ENCODE measurements at regions not wholly inside any gene's neighbourhood (a gene's known extent, or its start where the extent isn't known, plus 50 kb on each side); places are given as distances from the start of the nearest gene placed in this dataset.

DNA sequence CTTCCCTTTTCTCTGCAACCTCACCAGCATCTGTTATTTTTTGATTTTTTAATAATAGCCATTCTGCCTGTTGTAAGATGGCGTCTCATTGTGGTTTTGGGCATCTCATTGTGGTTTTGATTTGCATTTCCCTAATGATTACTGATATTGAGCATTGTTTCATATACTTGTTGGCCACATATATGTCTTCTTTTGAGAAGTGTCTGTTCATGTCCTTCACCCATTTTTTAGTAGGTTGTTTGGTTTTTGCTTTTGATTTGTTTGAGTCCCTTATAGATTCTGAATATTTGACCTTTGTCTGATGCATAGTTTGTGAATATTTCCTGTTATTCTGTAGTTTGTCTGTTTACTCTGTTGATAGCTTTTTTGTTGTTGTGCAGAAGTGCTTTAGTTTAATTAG is 312.2 kb upstream of the TBC1D5 start:
- Histone ChIP-seq H3K23ac (ENCODE audit: insufficient read length) (no peak overlapping the region), H3K27ac (ENCODE audit: low read depth, low read length) (no peak overlapping the region), H2BK120ac (replicated peaks; ENCODE audit: low read depth, low read length) (no peak overlapping the region), H3K4me3 (ENCODE audit: extremely low read depth in 1 of 4, insufficient read depth in 2 of 4, low read depth in 3 of 4, low read length in 4 of 4) (no peak overlapping the region), H2AFZ (ENCODE audit: low read length) (no peak overlapping the region), H3K18ac (ENCODE audit: extremely low read depth, low read length) (no peak overlapping the region), H4K91ac (replicated peaks; ENCODE audit: insufficient read length, low read length) (no peak overlapping the region), H4K5ac (ENCODE audit: insufficient read length, low read depth, low read length) (no peak overlapping the region), H2BK15ac (ENCODE audit: low read length) (no peak overlapping the region), H3K9ac (replicated peaks in 1 of 4; ENCODE audit: extremely low read depth in 1 of 4, low read depth in 3 of 4, low read length in 3 of 4) (no peak overlapping the region), H3K36me3 (ENCODE audit: control insufficient read depth in 2 of 4, insufficient read depth in 4 of 4, low read length in 3 of 4) (no peaks in the 10 kb centered on the region; a peak in 1 of 8 replicates), H3K56ac (replicated peaks; ENCODE audit: insufficient read length, low read depth, low read length) (no peak overlapping the region), H3K4me2 (ENCODE audit: insufficient read depth in 1 of 2, low read depth in 2 of 2, low read length in 2 of 2) (no peak overlapping the region), H3K23me2 (ENCODE audit: low read depth, low read length) (no peaks in the 10 kb centered on the region; the same call in 1 of the 2 replicates), H3K27me3 (replicated peaks in 1 of 4; ENCODE audit: control insufficient read depth in 3 of 4, extremely low read depth in 1 of 4, insufficient read depth in 3 of 4, low read length in 3 of 4) (no peaks in the 10 kb centered on the region), H4K20me1 (replicated peaks in 1 of 2; ENCODE audit: control insufficient read depth in 1 of 2, insufficient read depth in 2 of 2, low read length in 2 of 2) (no peaks in the 10 kb centered on the region), H3K14ac (ENCODE audit: insufficient read length) (no peak overlapping the region), H3K4ac (replicated peaks; ENCODE audit: insufficient read length, low read depth, low read length) (no peak overlapping the region), H2BK5ac (ENCODE audit: low read depth, low read length) (no peak overlapping the region), H3K4me1 (replicated peaks in 1 of 4; ENCODE audit: control insufficient read depth in 3 of 4, insufficient read depth in 4 of 4, low read length in 3 of 4) (no peaks in the 10 kb centered on the region; a peak in 1 of 7 replicates), H2BK12ac (ENCODE audit: low read depth, low read length) (no peak overlapping the region), H3K9me3 (ENCODE audit: insufficient read depth in 2 of 2, low read depth in 1 of 2, low read length in 1 of 2) (no peaks in the 10 kb centered on the region), H3K79me1 (ENCODE audit: low read depth, low read length) (no peaks in the 10 kb centered on the region), H4K8ac (ENCODE audit: extremely low read depth, insufficient read depth, low read length) (no peak overlapping the region), H2AK5ac (ENCODE audit: low read depth, low read length) (no peak overlapping the region), H2BK20ac (ENCODE audit: low read length) (no peak overlapping the region), H3K79me2 (ENCODE audit: control insufficient read depth in 1 of 2, insufficient read depth in 2 of 2, low read length in 2 of 2) (no peaks in the 10 kb centered on the region)
- WGBS, 2 experiments (ENCODE audit: extremely low coverage in 1 of 2, insufficient coverage in 1 of 2, insufficient read length in 1 of 2, insufficient replicate concordance in 2 of 2, low coverage in 1 of 2, low lambda C conversion rate in 2 of 2, missing lambda C conversion rate in 1 of 2), result 79% methylated on average over 1 of the region's 1 CpG; no CpG with 5 or more reads in 1 of the 2 experiments
- POLR2A ChIA-PET (ENCODE audit: partially characterized antibody), result no interaction called here
- no peak for DNase-seq (ENCODE audit: low read depth in 1 of 2, low spot score in 2 of 2)
- TF ChIP-seq TCF12 (IDR thresholded peaks at IDR 0.05; ENCODE audit: low read depth, low read length), result no peak
- no peak for TF ChIP-seq SRF (IDR thresholded peaks at IDR 0.05; ENCODE audit: low read depth, low read length)
- TF ChIP-seq GABPA (IDR thresholded peaks at IDR 0.05; ENCODE audit: borderline replicate concordance, insufficient read depth, low read length), result no peak
- TF ChIP-seq SIRT6 (IDR thresholded peaks at IDR 0.05; ENCODE audit: low read length), result no peak
- no peak for TF ChIP-seq YY1 (IDR thresholded peaks at IDR 0.05; ENCODE audit: low read depth, low read length)
- TF ChIP-seq CHD2 (IDR thresholded peaks at IDR 0.05; ENCODE audit: low read length), result no peak
- no peak for TF ChIP-seq SP4 (IDR thresholded peaks at IDR 0.05; ENCODE audit: low read length)
- TF ChIP-seq PHF8 (conservative IDR thresholded peaks at IDR 0.05; ENCODE audit: low read depth, low read length), result no peak
- TF ChIP-seq BCL11A (IDR thresholded peaks at IDR 0.05; ENCODE audit: low read depth in 2 of 2, low read length in 2 of 2), result no peak
- no peak for TF ChIP-seq POLR2AphosphoS5 (IDR thresholded peaks at IDR 0.05; ENCODE audit: low read depth, low read length)
- no peak for TF ChIP-seq ZNF274 (IDR thresholded peaks at IDR 0.05; ENCODE audit: borderline replicate concordance, extremely low read depth, low read length)
- CTCF ChIA-PET (ENCODE audit: partially characterized antibody), result interaction anchor here (0.6 kb wide), 1 partner anchor 1537 kb away, joined by 3 read pairs; no protein-coding TSS in a partner anchor
- FAIRE-seq, result no peak

All from H1 (cell line).